AG04450 (cell line): ENCODE measurements at regions not wholly inside any gene's neighbourhood (a gene's known extent, or its start where the extent isn't known, plus 50 kb on each side); places are given as distances from the start of the nearest gene placed in this dataset.

Experiments used
- CTCF ChIA-PET: fragments of 300-600, 350-600 bp; formaldehyde crosslinking; extraction: SDS; loops from one replicate; lab custom pipeline; 2022; ENCODE audit warnings: antibody characterized with exemption, inconsistent platforms; lab: Charles Lee
- POLR2A ChIA-PET: fragments of 350-600 bp; formaldehyde crosslinking; extraction: SDS; loops from one replicate; lab custom pipeline; 2021; ENCODE audit warnings: antibody characterized with exemption, inconsistent platforms; lab: Yijun Ruan, JAX
- DNase-seq: peaks from one replicate; pipeline ENCODE4 v3.0.0-alpha.2; 2011; ENCODE audit warnings: low read depth, low spot score
- H3K27ac ChIP-seq: one replicate; pipeline ENCODE4 v1.5.1; 2012; ENCODE audit warnings: low read depth, low read length, control low read depth
- H3K27me3 ChIP-seq: one replicate; pipeline ENCODE4 v1.6.0; 2012; ENCODE audit warnings: low read length; ENCODE audit not compliant: control insufficient read depth, insufficient read depth
- H3K4me3 ChIP-seq: 2 replicates; pipeline ENCODE4 v1.5.1; 2011; ENCODE audit warnings: mild to moderate bottlenecking, low read depth, low read length, control low read depth
- H3K9me3 ChIP-seq: 2 replicates; pipeline ENCODE4 v1.5.1; 2012; ENCODE audit warnings: low read length; ENCODE audit not compliant: control insufficient read depth, insufficient read depth
- TF ChIP-seq, protein P1 (sequence below): IDR thresholded peaks from 2 replicates; pipeline ENCODE4 v1.5.1; 2011; ENCODE audit warnings: low read depth, low read length, control low read depth, inconsistent platforms

DNA sequence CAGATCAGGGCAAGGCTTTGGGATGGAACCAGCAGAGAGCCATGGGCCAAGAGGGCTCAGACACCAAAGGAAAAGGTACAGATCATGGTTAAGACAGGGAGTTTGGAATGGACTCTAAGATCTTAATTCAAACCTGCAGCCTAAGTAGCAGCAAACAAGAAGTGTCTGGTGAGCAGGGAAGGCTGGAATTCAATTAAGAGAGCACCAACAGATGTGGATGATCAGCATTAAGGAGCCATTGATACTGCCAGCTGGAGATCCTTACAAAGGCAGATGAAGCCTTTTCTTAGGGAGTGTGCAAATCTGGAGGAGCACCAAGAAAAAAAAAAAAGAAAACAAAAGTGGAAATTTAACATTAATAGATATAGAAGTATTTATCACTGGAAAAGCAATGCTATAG, 516.8 kb downstream of the RASEF start:
- Histone ChIP-seq H3K27me3 (no peaks in the 10 kb centered on the region), H3K27ac (no peak overlapping the region), H3K4me3 (no peak overlapping the region), H3K9me3 (no peaks in the 10 kb centered on the region)
- POLR2A ChIA-PET, result no interaction called here
- TF ChIP-seq, protein P1, sequence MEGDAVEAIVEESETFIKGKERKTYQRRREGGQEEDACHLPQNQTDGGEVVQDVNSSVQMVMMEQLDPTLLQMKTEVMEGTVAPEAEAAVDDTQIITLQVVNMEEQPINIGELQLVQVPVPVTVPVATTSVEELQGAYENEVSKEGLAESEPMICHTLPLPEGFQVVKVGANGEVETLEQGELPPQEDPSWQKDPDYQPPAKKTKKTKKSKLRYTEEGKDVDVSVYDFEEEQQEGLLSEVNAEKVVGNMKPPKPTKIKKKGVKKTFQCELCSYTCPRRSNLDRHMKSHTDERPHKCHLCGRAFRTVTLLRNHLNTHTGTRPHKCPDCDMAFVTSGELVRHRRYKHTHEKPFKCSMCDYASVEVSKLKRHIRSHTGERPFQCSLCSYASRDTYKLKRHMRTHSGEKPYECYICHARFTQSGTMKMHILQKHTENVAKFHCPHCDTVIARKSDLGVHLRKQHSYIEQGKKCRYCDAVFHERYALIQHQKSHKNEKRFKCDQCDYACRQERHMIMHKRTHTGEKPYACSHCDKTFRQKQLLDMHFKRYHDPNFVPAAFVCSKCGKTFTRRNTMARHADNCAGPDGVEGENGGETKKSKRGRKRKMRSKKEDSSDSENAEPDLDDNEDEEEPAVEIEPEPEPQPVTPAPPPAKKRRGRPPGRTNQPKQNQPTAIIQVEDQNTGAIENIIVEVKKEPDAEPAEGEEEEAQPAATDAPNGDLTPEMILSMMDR, result no peak
- CTCF ChIA-PET, result no interaction called here
- no peak for DNase-seq

DNA sequence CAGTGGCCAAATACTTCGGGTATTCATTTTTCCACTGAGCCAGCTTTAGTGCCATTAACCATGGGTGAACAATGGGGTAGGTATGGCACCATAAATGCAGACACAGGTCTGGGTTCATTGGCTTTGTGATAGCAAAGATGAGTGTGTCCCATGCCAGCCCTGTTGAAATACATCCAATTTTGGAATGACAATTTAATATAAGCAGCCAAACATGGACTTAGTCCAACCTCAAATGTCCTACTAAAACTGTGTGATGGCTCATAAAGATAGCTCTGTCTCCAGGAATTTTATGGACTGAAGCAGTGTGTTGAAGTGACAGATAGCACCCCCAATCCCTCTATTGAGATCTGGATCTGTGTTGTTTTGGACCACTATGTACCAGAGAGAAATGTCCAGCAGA, 514.9 kb downstream of the RASEF start:
- Histone ChIP-seq H3K27me3 (no peaks in the 10 kb centered on the region), H3K9me3 (no peaks in the 10 kb centered on the region), H3K27ac (no peak overlapping the region), H3K4me3 (no peak overlapping the region)
- DNase-seq, result no peak
- ChIA-PET POLR2A (no interaction called here), CTCF (interaction anchor here (1.3 kb wide), 1 partner anchor 58 kb away, joined by 4 read pairs; no protein-coding TSS in a partner anchor)
- TF ChIP-seq, protein P1, result no peak

DNA sequence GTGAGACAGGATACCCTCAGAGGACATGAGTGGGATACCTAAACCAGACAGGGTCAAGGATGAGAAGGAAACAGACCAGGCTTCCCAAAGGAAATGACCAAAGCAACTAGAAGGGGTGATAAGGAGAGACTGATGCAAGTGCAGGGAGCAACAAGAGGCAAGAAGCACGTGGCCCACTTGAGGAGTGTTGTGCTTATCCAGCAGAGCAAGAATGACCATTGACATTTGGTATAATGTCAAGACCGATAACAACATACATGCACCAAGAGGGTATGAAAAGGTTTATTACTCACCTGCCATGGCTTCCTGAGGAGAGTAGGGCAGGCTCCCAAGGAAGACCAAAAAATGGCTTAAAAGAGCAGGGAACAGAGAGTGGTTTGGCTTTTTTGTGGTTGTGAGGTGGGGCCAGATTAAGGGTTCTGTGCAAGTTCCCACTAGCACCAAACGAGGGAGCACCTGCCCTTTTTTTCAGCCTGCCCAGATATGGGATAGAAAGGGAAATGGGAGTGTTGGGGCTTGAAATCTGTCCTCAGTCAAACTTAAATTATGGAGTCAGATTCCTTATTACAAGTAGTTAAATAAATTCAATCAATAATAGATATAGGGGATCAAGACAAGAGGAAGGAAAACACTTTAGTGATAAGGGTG, 513.6 kb downstream of the RASEF start:
- no peak overlapping the region for H3K4me3 ChIP-seq
- no peaks in the 10 kb centered on the region for H3K9me3 ChIP-seq
- no peaks in the 10 kb centered on the region for H3K27me3 ChIP-seq
- no peak overlapping the region for H3K27ac ChIP-seq
- ChIA-PET CTCF (interaction anchor here (1.5 kb wide), 1 partner anchor 57 kb away, joined by 8 read pairs; no protein-coding TSS in a partner anchor), POLR2A (no interaction called here)
- TF ChIP-seq, protein P1, result no peak
- no peak for DNase-seq

DNA sequence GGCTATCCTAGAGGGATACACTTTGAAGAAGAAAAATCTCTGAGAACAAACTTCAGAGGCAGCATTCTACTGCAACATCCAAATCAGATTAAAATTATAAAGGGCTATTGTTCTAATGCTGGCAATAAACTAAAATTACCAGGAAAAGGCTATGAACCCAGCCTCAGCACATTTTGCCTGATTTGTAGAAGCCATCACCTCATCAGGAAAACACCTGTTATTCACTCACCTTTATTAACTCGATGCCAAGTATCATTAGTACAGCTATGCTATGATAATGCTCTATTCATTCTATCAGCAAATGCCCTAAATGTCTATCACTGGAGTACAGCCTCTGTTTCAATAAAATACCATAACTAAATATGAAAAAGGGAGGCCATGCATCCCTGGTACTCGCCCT, 510.2 kb downstream of the RASEF start:
- Histone ChIP-seq H3K4me3 (no peak overlapping the region), H3K27me3 (no peaks in the 10 kb centered on the region), H3K27ac (no peak overlapping the region), H3K9me3 (no peaks in the 10 kb centered on the region)
- POLR2A ChIA-PET, result no interaction called here
- TF ChIP-seq, protein P1, result no peak
- DNase-seq, result no peak
- CTCF ChIA-PET, result no interaction called here

DNA sequence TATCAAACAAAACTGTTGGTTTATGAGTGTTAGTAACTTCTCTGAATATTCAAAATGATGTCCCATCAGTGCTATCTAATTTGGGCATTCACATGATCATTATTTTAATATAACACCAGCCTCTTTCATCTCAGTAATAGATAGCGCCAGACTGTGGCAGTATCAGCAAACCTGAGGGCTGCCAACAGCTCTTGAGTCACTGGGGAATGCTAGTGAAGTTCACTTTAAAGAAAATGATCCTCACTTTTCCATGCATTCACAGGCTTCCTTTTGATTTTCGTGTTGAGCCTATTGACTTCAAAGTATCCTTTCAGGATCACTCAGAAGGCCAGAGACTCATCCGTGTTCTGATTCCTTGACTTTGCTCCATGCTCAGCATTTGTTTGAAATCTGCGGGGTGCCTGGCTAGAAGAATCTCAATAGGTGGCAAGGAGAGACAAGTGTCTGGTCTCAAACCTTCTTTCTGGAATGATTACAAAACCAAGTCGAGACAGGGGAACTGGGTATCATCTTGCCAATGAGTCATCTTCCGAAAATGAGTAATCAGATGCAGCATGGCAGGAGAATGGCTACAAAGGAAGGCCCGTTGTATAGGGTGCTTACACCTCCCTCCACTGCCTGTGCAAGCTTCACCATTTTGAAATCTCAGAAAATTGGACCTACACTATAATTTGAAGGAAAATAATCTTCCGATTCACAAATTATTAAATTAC, 509.1 kb downstream of the RASEF start:
- H3K27ac ChIP-seq, result no peak overlapping the region
- no peaks in the 10 kb centered on the region for H3K27me3 ChIP-seq
- DNase-seq, result no peak
- H3K9me3 ChIP-seq, result no peaks in the 10 kb centered on the region
- H3K4me3 ChIP-seq, result no peak overlapping the region
- TF ChIP-seq, protein P1, result no peak
- POLR2A ChIA-PET, result no interaction called here
- CTCF ChIA-PET, result interaction anchor here (3.1 kb wide), 1 partner anchor 53 kb away, joined by 7 read pairs; no protein-coding TSS in a partner anchor
